ENCODE measurements at regions not wholly inside any gene's neighbourhood (a gene's known extent, or its start where the extent isn't known, plus 50 kb on each side); places are given as distances from the start of the nearest gene placed in this dataset.

DNA sequence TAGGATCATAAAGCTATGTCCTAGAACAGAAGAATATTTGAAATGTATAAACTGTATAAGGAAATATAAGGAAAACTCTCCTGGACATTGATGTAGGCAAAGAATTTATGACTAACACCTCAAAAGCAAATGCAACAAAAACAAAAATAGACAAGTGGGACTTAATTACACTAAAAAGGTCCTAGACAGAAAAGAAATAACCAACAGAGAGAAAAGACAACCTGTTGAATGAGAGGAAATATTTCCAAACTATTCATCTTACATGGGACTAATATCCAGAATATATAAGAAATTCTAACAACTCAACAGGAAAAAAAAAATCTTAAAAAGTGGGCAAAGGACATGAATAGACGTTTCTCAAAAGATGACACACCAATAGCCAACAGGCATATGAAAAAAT lies 54.4 kb upstream of the PRDX4 start:
- TF ChIP-seq, protein P1, sequence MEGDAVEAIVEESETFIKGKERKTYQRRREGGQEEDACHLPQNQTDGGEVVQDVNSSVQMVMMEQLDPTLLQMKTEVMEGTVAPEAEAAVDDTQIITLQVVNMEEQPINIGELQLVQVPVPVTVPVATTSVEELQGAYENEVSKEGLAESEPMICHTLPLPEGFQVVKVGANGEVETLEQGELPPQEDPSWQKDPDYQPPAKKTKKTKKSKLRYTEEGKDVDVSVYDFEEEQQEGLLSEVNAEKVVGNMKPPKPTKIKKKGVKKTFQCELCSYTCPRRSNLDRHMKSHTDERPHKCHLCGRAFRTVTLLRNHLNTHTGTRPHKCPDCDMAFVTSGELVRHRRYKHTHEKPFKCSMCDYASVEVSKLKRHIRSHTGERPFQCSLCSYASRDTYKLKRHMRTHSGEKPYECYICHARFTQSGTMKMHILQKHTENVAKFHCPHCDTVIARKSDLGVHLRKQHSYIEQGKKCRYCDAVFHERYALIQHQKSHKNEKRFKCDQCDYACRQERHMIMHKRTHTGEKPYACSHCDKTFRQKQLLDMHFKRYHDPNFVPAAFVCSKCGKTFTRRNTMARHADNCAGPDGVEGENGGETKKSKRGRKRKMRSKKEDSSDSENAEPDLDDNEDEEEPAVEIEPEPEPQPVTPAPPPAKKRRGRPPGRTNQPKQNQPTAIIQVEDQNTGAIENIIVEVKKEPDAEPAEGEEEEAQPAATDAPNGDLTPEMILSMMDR (IDR thresholded peaks at IDR 0.05), result no peak
- TF ChIP-seq KDM5A (IDR thresholded peaks at IDR 0.05) (no peak), ZSCAN20 (CRISPR knock-in tag; IDR thresholded peaks at IDR 0.05) (no peak), EHF (CRISPR knock-in tag; IDR thresholded peaks at IDR 0.05) (no peak), JUNB (IDR thresholded peaks at IDR 0.05) (no peak), RFX5 (IDR thresholded peaks at IDR 0.05) (no peak), KDM1A (IDR thresholded peaks at IDR 0.05; ENCODE audit: low read depth) (no peak), RAD21 (conservative IDR thresholded peaks at IDR 0.05 in 1 of 2, IDR thresholded peaks at IDR 0.05 in 1 of 2) (no peak)
- TF ChIP-seq, protein P2, sequence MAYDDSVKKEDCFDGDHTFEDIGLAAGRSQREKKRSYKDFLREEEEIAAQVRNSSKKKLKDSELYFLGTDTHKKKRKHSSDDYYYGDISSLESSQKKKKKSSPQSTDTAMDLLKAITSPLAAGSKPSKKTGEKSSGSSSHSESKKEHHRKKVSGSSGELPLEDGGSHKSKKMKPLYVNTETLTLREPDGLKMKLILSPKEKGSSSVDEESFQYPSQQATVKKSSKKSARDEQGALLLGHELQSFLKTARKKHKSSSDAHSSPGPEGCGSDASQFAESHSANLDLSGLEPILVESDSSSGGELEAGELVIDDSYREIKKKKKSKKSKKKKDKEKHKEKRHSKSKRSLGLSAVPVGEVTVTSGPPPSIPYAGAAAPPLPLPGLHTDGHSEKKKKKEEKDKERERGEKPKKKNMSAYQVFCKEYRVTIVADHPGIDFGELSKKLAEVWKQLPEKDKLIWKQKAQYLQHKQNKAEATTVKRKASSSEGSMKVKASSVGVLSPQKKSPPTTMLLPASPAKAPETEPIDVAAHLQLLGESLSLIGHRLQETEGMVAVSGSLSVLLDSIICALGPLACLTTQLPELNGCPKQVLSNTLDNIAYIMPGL (CRISPR knock-in tag; IDR thresholded peaks at IDR 0.05; ENCODE audit: borderline replicate concordance), result no peak

Measured in A549 (cell line).